Mesodermal cell (in vitro differentiated cells): ENCODE measurements at regions not wholly inside any gene's neighbourhood (a gene's known extent, or its start where the extent isn't known, plus 50 kb on each side); places are given as distances from the start of the nearest gene placed in this dataset.
A peak's percentile ranks its signal among the peaks of the same experiment; 100 is the strongest.
"Not testable (repeated sequence)": the region's sequence is repeated elsewhere in the genome, so short reads cannot be mapped to it uniquely, and the experiment has no call there.

Experiments used
- H3K27ac ChIP-seq: 2 replicates; pipeline ENCODE4 v1.7.0; 2013; ENCODE audit warnings: mild to moderate bottlenecking, low read depth, low read length, moderate library complexity; ENCODE audit not compliant: severe bottlenecking
- H3K36me3 ChIP-seq: 2 replicates; pipeline ENCODE4 v1.7.1; 2013; ENCODE audit warnings: mild to moderate bottlenecking, low read length, moderate library complexity; ENCODE audit not compliant: control insufficient read depth, insufficient read depth
- H3K4me1 ChIP-seq: one replicate; pipeline ENCODE4 v1.7.1; 2013; ENCODE audit warnings: mild to moderate bottlenecking, low read length; ENCODE audit not compliant: insufficient read depth, control insufficient read depth, poor library complexity, severe bottlenecking
- H3K4me3 ChIP-seq: 2 replicates; pipeline ENCODE4 v1.7.0; 2013; ENCODE audit warnings: low read length, control low read depth, mild to moderate bottlenecking; ENCODE audit not compliant: insufficient read depth, poor library complexity, severe bottlenecking; ENCODE audit errors: extremely low read depth
- H3K9me3 ChIP-seq: 2 replicates; pipeline ENCODE4 v1.7.1; 2013; ENCODE audit warnings: mild to moderate bottlenecking, low read length, moderate library complexity; ENCODE audit not compliant: control insufficient read depth
- WGBS, 2 experiments: methylation state at CpG; one replicate each; pipeline ENCODE4 v1.1.5; 2013; ENCODE audit warnings: missing lambda C conversion rate in 2 of 2; ENCODE audit not compliant: insufficient coverage in 2 of 2; 5-methylcytosine and 5-hydroxymethylcytosine counted together

DNA sequence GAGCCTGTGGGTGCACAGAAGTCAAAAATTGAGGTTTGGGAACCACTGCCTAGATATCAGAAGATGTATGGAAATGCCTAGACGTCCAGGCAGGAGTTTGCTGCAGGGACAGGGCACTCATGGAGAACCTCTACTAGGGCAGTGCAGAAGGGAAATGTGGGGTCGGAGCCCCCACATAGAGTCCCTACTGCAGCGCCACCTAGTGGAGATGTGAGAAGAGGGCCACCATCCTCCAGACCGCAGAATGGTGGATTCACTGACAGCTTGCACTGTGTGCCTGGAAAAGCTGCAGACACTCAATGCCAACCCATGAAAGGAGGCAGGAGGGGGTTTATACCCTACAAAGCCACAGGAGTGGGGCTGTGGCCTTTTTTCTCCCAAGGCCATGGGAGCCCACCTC is 159.0 kb upstream of the ROPN1B start:
- H3K36me3 ChIP-seq, H3K4me3 ChIP-seq, H3K4me1 ChIP-seq, H3K27ac ChIP-seq: not testable (repeated sequence)
- H3K9me3 ChIP-seq, result peaks cover 12% of the 10 kb centered on the region
- 67 to 80% methylated on average over 1 to 4 of the region's 4 CpGs for WGBS, 2 experiments

DNA sequence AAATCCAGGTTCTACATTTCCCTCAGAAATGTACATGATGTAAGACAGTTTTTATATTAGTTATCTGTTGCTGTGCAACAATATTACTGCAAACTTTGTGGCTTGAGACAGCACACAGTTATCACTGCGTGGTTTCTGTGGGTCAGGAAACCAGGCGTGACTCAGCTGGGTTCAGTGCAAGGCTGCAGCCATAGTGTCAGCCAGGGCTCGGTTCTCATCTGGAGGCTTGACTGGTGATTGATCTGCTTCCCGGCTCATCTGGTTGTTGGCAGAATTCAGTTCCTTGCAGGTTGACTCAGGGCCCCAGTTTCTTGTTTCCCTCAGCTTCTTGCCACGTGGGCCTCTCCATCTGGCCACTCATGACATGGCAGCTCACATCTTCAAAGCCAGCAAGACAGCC is 146.8 kb upstream of the ROPN1B start:
- H3K9me3 ChIP-seq, H3K27ac ChIP-seq, H3K4me3 ChIP-seq, H3K36me3 ChIP-seq, H3K4me1 ChIP-seq: not testable (repeated sequence)
- WGBS, 2 experiments, result 72 to 83% methylated on average over 5 of the region's 5 CpGs

GRCh38 chr3:125831005-125831750 is 137.8 kb upstream of the ROPN1B start:
- not testable (repeated sequence) for H3K36me3 ChIP-seq, H3K4me3 ChIP-seq, H3K4me1 ChIP-seq, H3K9me3 ChIP-seq, H3K27ac ChIP-seq
- no CpG with 5 or more reads among the region's 2 CpGs for WGBS, 2 experiments

GRCh38 chr3:125835562-125835961 is 133.4 kb upstream of the ROPN1B start:
- H3K36me3 ChIP-seq, H3K4me1 ChIP-seq, H3K4me3 ChIP-seq, H3K9me3 ChIP-seq: not testable (repeated sequence)
- WGBS, 2 experiments, result 56 to 100% methylated on average over 1 to 2 of the region's 8 CpGs
- H3K27ac ChIP-seq, result peak overlapping the region; percentile 59

DNA sequence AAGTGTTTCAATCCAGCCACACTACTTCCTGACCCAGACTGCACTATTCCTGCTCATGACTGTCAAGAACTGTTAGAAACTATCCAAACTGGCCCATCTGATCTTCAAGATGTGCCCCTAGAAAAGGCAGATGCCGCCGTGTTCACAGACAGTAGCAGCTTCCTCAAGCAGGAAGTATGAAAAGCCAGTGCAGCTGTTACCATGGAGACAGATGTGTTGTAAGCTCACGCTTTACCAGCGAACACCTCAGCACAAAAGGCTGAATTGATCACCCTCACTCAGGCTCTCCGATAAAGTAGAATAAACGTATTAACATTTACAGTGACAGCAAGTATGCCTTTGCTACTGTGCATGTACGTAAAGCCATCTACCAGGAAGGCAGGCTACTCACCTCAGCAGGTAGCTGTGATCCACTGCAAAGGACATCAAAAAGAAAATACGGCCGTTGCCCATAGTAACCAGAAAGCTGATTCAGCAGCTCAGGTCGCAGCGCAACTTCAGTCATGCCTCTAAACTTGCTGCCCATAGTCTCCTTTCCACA is 132.9 kb upstream of the ROPN1B start:
- not testable (repeated sequence) for H3K36me3 ChIP-seq, H3K9me3 ChIP-seq, H3K4me3 ChIP-seq, H3K4me1 ChIP-seq
- WGBS, 2 experiments, result 53 to 77% methylated on average over 5 to 7 of the region's 11 CpGs
- peak overlapping the region; percentile 59 for H3K27ac ChIP-seq

DNA sequence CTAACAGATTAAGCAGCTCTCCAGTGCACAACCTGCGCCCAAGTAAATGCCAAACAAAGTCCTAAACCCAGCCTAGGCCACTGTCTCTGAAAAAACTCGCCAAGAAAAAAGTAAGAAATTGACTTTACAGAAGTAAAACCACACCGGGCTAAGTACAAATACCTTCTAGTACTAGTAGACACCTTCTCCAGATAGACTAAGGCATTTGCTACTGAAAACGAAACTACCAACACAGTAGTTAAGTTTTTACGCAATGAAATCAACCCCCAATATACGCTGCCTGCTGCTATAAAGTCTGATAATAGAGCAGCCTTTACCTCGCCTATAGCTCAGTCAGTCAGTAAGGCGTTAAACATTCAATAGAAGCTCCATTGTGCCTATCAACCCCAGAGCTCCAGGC is 132.2 kb upstream of the ROPN1B start:
- H3K4me3 ChIP-seq, H3K36me3 ChIP-seq, H3K9me3 ChIP-seq, H3K4me1 ChIP-seq, H3K27ac ChIP-seq: not testable (repeated sequence)
- 80 to 90% methylated on average over 1 to 6 of the region's 8 CpGs for WGBS, 2 experiments

- not testable (repeated sequence) for H3K4me1 ChIP-seq, H3K9me3 ChIP-seq, H3K4me3 ChIP-seq, H3K27ac ChIP-seq, H3K36me3 ChIP-seq
- WGBS, 2 experiments, result 100% methylated on average over 2 of the region's 5 CpGs; no CpG with 5 or more reads in 1 of the 2 experiments
Observed at GRCh38 chr3:125838857-125839256, 130.1 kb upstream of the ROPN1B start.

- not testable (repeated sequence) for H3K9me3 ChIP-seq, H3K4me3 ChIP-seq, H3K36me3 ChIP-seq, H3K27ac ChIP-seq, H3K4me1 ChIP-seq
- WGBS, 2 experiments, result 95 to 100% methylated on average over 3 of the region's 3 CpGs
Observed at GRCh38 chr3:125840465-125840864, 128.5 kb upstream of the ROPN1B start.

- not testable (repeated sequence) for H3K36me3 ChIP-seq, H3K27ac ChIP-seq, H3K4me1 ChIP-seq, H3K9me3 ChIP-seq, H3K4me3 ChIP-seq
- WGBS, 2 experiments, result 94 to 95% methylated on average over 12 to 13 of the region's 15 CpGs
Observed at GRCh38 chr3:125847966-125848365, 121.0 kb upstream of the ROPN1B start.

DNA sequence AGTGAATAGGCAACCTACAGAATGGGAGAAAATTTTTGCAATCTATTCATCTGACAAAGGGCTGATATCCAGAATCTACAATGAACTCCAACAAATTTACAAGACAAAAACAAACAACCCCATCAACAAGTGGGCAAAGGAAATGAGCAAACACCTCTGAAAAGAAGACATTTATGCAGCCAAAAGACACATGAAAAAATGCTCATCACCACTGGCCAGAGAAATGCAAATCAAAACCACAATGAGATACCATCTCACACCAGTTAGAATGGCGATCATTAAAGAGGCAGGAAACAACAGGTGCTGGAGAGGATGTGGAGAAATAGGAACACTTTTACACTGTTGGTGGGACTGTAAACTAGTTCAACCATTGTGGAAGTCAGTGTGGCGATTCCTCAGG is 114.0 kb upstream of the ROPN1B start:
- no CpG with 5 or more reads among the region's 2 CpGs for WGBS, 2 experiments
- H3K4me1 ChIP-seq, H3K36me3 ChIP-seq, H3K27ac ChIP-seq, H3K4me3 ChIP-seq, H3K9me3 ChIP-seq: not testable (repeated sequence)

- H3K4me1 ChIP-seq, H3K4me3 ChIP-seq, H3K27ac ChIP-seq, H3K36me3 ChIP-seq, H3K9me3 ChIP-seq: not testable (repeated sequence)
- 74 to 86% methylated on average over 1 to 3 of the region's 3 CpGs for WGBS, 2 experiments
Observed at GRCh38 chr3:125860547-125860946, 108.4 kb upstream of the ROPN1B start.
